Osteocyte (in vitro differentiated cells): ENCODE measurements at regions not wholly inside any gene's neighbourhood (a gene's known extent, or its start where the extent isn't known, plus 50 kb on each side); places are given as distances from the start of the nearest gene placed in this dataset.

Source experiments
- DNase-seq: peaks from one replicate; pipeline ENCODE4 v3.0.0; 2021; ENCODE audit warnings: mixed read lengths; ENCODE audit not compliant: unreplicated experiment; ENCODE audit errors: extremely low spot score
- H3K27ac Mint-ChIP-seq: one replicate; pipeline ENCODE4 v1.8.0; 2021; ENCODE audit warnings: mild to moderate bottlenecking, mixed read lengths; ENCODE audit not compliant: unreplicated experiment
- H3K27me3 Mint-ChIP-seq: one replicate; pipeline ENCODE4 v1.8.0; 2021; ENCODE audit warnings: mixed read lengths; ENCODE audit not compliant: unreplicated experiment
- H3K36me3 Mint-ChIP-seq: one replicate; pipeline ENCODE4 v1.8.0; 2021; ENCODE audit warnings: mixed read lengths; ENCODE audit not compliant: unreplicated experiment
- H3K4me1 Mint-ChIP-seq: one replicate; pipeline ENCODE4 v1.8.0; 2021; ENCODE audit warnings: mixed read lengths; ENCODE audit not compliant: unreplicated experiment
- H3K4me3 Mint-ChIP-seq: one replicate; pipeline ENCODE4 v1.8.0; 2021; ENCODE audit warnings: mild to moderate bottlenecking, moderate library complexity, mixed read lengths; ENCODE audit not compliant: unreplicated experiment
- H3K9me3 Mint-ChIP-seq: one replicate; pipeline ENCODE4 v1.8.0; 2021; ENCODE audit warnings: mixed read lengths; ENCODE audit not compliant: unreplicated experiment
- TF ChIP-seq, protein P1 (sequence below): fragments of 200-600 bp; sonication (generic); IDR thresholded peaks from 2 replicates; pipeline ENCODE4 v1.5.0; 2021; ENCODE audit warnings: antibody characterized with exemption, mild to moderate bottlenecking, moderate library complexity

DNA sequence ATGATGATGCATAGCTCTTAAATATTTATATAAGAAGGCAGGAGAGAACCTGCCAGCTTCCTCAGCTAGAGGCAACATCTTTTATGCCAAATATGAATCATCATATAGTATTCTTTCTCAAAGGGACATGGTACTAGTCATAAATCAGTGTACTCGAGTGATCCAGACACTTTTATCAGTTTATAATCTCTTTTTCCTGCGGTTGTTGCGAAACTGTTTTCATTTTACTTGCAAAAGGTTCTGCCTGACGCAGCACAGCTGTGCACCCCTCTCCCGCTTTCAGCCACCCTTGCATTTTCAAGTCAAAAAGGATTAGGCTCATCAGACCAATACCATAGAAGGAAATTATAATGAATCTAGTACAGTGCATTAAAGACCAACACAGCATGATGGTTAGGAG lies 332.3 kb upstream of the PRKCQ start:
- H3K27me3 Mint-ChIP-seq: peaks cover 4% of the 10 kb centered on the region
- TF ChIP-seq, protein P1, sequence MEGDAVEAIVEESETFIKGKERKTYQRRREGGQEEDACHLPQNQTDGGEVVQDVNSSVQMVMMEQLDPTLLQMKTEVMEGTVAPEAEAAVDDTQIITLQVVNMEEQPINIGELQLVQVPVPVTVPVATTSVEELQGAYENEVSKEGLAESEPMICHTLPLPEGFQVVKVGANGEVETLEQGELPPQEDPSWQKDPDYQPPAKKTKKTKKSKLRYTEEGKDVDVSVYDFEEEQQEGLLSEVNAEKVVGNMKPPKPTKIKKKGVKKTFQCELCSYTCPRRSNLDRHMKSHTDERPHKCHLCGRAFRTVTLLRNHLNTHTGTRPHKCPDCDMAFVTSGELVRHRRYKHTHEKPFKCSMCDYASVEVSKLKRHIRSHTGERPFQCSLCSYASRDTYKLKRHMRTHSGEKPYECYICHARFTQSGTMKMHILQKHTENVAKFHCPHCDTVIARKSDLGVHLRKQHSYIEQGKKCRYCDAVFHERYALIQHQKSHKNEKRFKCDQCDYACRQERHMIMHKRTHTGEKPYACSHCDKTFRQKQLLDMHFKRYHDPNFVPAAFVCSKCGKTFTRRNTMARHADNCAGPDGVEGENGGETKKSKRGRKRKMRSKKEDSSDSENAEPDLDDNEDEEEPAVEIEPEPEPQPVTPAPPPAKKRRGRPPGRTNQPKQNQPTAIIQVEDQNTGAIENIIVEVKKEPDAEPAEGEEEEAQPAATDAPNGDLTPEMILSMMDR: no peak
- DNase-seq: no peak
- H3K36me3 Mint-ChIP-seq: no peaks in the 10 kb centered on the region
- no peak overlapping the region for H3K4me3 Mint-ChIP-seq
- no peak overlapping the region for H3K27ac Mint-ChIP-seq
- no peaks in the 10 kb centered on the region for H3K4me1 Mint-ChIP-seq
- peaks cover 5% of the 10 kb centered on the region for H3K9me3 Mint-ChIP-seq

DNA sequence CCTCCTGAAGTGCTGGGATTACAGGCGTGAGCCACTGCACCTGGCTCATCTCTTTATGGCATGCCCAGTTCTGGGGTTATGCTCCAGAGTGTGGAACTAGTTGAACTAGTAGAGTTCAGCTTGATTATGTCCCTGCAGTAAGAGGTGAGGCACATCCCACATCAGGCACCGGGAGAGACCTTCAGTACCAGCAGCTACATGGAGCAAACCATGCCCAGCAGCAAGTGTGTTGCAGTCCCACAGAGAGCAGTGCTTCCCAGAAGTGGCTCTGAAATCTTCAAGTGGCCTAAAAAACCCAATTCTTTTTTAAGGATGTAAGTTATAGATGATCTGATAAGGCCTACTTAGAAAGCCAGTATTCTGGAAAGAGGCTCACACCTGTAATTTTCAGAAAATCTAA lies 331.9 kb upstream of the PRKCQ start:
- H3K4me1 Mint-ChIP-seq: no peaks in the 10 kb centered on the region
- TF ChIP-seq, protein P1: no peak

DNA sequence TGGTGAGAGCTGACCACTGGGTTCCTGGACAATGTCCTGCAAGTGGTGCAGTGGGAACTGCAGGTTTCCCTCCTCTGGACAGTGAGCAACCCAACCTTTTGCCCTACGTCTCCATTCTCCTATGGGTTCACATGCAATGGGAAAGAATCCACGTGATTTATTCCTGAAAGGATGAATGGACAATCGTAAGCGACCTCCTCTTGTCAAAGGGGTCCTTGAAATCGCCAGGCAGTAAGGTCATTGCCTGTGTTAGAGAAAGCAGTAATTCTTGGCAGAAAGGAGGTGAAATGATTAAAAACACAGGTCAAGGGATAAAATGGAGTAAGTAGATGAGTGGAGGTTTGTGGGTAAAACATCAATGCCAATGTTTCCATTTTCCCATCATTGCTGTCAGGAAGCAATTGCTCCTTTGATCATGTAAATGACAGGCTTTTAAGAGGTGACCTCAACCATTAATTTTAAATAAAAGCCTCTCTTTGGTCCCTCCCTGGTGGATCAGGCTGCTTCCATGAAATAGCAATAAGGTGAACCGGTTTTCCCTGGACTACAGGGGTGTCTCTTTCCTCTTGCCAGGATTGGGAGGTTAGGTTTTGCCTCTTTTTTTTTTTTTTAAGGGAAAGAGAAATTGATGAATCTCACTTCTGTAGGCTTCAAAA lies 330.0 kb upstream of the PRKCQ start:
- TF ChIP-seq, protein P1: no peak
- H3K4me3 Mint-ChIP-seq: no peak overlapping the region
- H3K27me3 Mint-ChIP-seq: peaks cover 2% of the 10 kb centered on the region
- H3K27ac Mint-ChIP-seq: no peak overlapping the region
- DNase-seq: no peak
- H3K4me1 Mint-ChIP-seq: no peaks in the 10 kb centered on the region
- H3K9me3 Mint-ChIP-seq: peaks cover 5% of the 10 kb centered on the region
- H3K36me3 Mint-ChIP-seq: no peaks in the 10 kb centered on the region

More for the DNA sequence above, 331.9 kb upstream of the PRKCQ start:
- Mint-ChIP-seq H3K27ac (no peak overlapping the region), H3K9me3 (peaks cover 5% of the 10 kb centered on the region), H3K36me3 (no peaks in the 10 kb centered on the region), H3K27me3 (peaks cover 3% of the 10 kb centered on the region), H3K4me3 (no peak overlapping the region)
- DNase-seq: no peak

DNA sequence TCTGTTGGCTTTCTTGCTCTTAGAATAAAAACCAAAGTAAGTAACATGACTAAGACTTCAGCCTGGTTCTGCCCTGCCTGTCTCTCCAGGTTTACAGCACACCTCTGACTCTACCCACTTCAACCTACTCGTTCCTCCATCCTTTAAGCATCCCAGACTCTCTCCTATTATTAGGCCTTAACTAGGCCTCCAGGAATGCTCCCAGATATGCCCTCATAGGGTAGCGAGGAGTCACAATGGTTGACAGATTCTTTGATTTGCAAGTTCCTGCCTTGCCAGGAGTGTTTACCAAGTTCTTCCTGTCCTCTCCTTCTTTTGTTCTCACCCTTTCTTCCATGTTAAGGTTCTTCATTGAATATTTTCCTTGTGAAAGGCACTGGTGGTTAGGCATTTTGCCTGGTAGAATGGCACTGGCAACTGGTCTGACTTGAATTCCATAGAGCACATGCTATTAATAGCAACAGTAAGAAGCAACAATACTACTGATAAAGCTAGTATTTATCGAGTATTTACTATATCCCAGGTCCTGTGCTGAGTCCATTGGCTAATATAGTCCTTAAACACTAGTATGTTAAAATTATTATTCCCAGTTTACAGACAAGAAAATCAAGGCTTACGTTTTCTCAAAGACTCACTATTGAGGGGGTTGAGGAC lies 327.9 kb upstream of the PRKCQ start:
- Mint-ChIP-seq H3K4me1 (no peaks in the 10 kb centered on the region), H3K36me3 (no peaks in the 10 kb centered on the region), H3K4me3 (no peak overlapping the region), H3K9me3 (peaks cover 5% of the 10 kb centered on the region), H3K27ac (no peak overlapping the region), H3K27me3 (peaks cover 13% of the 10 kb centered on the region)
- TF ChIP-seq, protein P1: no peak
- DNase-seq: no peak

DNA sequence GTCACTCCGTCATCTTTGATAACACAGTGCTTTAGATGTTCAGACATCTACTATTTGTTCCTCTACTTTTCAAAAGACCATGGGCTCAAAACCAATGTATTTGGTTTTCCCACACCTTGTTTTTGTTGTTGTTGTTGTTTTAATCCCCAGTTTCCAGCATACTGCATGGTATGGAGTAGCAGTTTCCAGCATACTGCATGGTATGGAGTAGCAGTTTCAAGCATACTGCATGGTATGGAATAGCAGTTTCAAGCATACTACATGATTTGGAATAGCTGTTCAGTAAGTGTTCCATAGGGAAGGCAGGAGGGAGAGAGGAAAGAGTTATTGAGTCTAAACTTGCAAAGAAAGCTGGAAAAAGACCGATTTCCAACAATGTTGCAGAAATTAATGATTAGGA lies 314.3 kb upstream of the PRKCQ start:
- Mint-ChIP-seq H3K4me3 (no peak overlapping the region), H3K4me1 (no peaks in the 10 kb centered on the region), H3K27me3 (peaks cover 18% of the 10 kb centered on the region), H3K36me3 (no peaks in the 10 kb centered on the region), H3K9me3 (no peaks in the 10 kb centered on the region), H3K27ac (no peak overlapping the region)
- no peak for DNase-seq
- TF ChIP-seq, protein P1: no peak
